ENCODE measurements at regions not wholly inside any gene's neighbourhood (a gene's known extent, or its start where the extent isn't known, plus 50 kb on each side); places are given as distances from the start of the nearest gene placed in this dataset.

GRCh38 chr2:103754530-103754929, 992.7 kb downstream of the TMEM182 start:
- TF ChIP-seq, protein P1, sequence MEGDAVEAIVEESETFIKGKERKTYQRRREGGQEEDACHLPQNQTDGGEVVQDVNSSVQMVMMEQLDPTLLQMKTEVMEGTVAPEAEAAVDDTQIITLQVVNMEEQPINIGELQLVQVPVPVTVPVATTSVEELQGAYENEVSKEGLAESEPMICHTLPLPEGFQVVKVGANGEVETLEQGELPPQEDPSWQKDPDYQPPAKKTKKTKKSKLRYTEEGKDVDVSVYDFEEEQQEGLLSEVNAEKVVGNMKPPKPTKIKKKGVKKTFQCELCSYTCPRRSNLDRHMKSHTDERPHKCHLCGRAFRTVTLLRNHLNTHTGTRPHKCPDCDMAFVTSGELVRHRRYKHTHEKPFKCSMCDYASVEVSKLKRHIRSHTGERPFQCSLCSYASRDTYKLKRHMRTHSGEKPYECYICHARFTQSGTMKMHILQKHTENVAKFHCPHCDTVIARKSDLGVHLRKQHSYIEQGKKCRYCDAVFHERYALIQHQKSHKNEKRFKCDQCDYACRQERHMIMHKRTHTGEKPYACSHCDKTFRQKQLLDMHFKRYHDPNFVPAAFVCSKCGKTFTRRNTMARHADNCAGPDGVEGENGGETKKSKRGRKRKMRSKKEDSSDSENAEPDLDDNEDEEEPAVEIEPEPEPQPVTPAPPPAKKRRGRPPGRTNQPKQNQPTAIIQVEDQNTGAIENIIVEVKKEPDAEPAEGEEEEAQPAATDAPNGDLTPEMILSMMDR (IDR thresholded peaks at IDR 0.05; ENCODE audit: borderline replicate concordance, insufficient read depth, low read depth, low read length): no peak
- no peak overlapping the region for H3K4me3 ChIP-seq (ENCODE audit: low read depth, low read length)

DNA sequence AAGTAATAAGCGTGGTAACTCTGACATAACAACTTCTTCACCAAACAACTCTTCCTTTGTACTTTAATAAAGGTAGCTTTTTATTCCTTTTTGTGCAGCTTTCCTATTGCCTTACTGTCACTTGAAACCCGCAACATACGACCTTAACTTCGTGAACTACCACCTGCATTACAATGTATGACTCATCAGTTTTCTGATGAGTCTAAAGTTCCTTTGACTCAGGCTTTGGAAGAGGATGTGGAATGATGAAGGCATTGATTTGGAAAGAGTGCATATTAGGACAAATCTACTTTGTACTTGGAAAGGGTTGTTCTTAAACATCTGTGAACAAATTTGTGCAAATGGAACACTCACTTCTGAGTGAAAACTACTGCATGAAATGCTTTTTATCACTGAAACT, 1012.1 kb downstream of the TMEM182 start:
- no peak overlapping the region for H3K4me3 ChIP-seq (ENCODE audit: low read depth, low read length)

DNA sequence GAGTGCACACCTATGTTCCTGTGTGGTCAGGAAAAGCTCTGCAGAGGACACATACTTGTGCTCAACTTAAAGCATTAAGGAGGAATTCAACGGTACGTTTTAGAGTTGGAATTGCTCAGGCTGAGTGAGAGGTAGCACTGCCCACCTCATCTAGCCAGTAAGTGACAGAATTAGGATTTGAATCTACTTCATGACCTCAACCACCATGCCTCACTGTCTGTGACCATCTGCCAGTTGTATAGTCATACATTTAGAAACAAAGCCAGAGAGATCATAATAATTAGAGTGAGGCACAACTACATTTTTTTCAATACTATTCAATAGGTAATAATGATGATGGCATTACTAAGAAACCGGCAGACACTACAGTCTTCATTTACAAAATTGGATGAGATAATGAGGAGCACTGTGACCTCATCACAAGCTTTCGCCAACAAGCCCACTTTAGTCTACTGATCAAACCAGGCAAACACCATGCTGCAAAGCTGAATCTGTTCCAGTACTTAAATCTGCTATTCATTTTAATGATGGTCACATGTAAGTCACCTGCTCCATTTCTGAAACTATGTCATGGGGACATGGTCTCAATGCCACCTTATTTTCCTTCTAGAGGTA, 1018.4 kb downstream of the TMEM182 start:
- TF ChIP-seq, protein P1 (IDR thresholded peaks at IDR 0.05; ENCODE audit: borderline replicate concordance, insufficient read depth, low read depth, low read length): no peak
- no peak overlapping the region for H3K4me3 ChIP-seq (ENCODE audit: low read depth, low read length)

More for the DNA sequence above, 1012.1 kb downstream of the TMEM182 start:
- TF ChIP-seq, protein P1 (IDR thresholded peaks at IDR 0.05; ENCODE audit: borderline replicate concordance, insufficient read depth, low read depth, low read length): no peak

GRCh38 chr2:103781313-103781712, 1019.5 kb downstream of the TMEM182 start:
- no peak overlapping the region for H3K4me3 ChIP-seq (ENCODE audit: low read depth, low read length)
- TF ChIP-seq, protein P1 (IDR thresholded peaks at IDR 0.05; ENCODE audit: borderline replicate concordance, insufficient read depth, low read depth, low read length): no peak

DNA sequence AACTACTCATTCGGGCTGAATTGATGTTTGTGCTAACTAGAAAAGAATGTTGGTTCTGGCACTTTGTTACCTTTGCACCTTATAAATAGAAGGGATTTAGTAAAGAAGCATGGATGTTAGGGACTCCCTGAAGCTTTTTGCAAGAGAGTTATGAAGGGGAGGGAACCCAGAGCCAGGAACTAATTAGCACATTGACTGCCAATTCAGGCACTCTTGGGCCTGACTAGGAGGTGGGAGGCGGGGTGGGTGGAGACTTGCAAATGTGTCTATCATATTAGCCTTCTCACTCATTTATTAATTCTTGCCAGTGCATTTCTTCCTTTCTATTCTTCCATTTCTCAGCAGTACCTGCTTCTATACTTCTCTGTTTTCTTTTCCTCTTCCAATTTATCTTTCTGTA, 1022.4 kb downstream of the TMEM182 start:
- H3K4me3 ChIP-seq (ENCODE audit: low read depth, low read length): no peak overlapping the region
- TF ChIP-seq, protein P1 (IDR thresholded peaks at IDR 0.05; ENCODE audit: borderline replicate concordance, insufficient read depth, low read depth, low read length): no peak

GRCh38 chr2:103785432-103785831, 1023.6 kb downstream of the TMEM182 start:
- TF ChIP-seq, protein P1 (IDR thresholded peaks at IDR 0.05; ENCODE audit: borderline replicate concordance, insufficient read depth, low read depth, low read length): no peak
- H3K4me3 ChIP-seq (ENCODE audit: low read depth, low read length): no peak overlapping the region

DNA sequence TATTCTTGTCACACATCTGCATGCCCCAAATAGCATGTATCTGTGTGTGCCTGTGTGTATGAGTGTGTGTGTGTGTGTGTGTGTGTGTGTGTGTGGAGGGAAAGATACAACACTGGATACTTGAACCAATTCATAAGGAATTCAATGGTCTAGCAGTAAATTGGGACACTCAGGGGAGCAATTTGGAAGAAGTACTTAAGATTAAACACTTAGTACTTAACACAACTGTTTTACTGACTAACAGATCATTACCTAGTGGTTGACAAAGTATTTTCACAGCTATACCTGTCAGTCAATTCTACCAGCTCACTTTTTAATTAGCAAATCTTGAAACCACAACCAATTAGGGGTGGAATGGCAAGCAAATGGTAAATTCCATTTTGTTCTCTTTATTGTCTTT, 1024.1 kb downstream of the TMEM182 start:
- no peak overlapping the region for H3K4me3 ChIP-seq (ENCODE audit: low read depth, low read length)
- TF ChIP-seq, protein P1 (IDR thresholded peaks at IDR 0.05; ENCODE audit: borderline replicate concordance, insufficient read depth, low read depth, low read length): no peak
